ENCODE measurements at regions not wholly inside any gene's neighbourhood (a gene's known extent, or its start where the extent isn't known, plus 50 kb on each side); places are given as distances from the start of the nearest gene placed in this dataset.

GRCh38 chr11:69956669-69957190, 121.4 kb upstream of the ANO1 start:
- TF ChIP-seq CTCF (IDR thresholded peaks at IDR 0.05 in 4 of 5, conservative IDR thresholded peaks at IDR 0.05 in 1 of 5) (no peak), POLR2A (IDR thresholded peaks at IDR 0.05) (no peak)
